Glutamatergic neuron (in vitro differentiated cells): ENCODE measurements at regions not wholly inside any gene's neighbourhood (a gene's known extent, or its start where the extent isn't known, plus 50 kb on each side); places are given as distances from the start of the nearest gene placed in this dataset.

ENCODE experiments used
- DNase-seq: peaks from one replicate; pipeline ENCODE4 v3.0.0; 2022
- H3K27ac Mint-ChIP-seq: one replicate; pipeline ENCODE4 v1.8.0; 2020; ENCODE audit warnings: mild to moderate bottlenecking, mixed read lengths, inconsistent platforms; ENCODE audit not compliant: unreplicated experiment
- H3K27me3 Mint-ChIP-seq: one replicate; pipeline ENCODE4 v1.8.0; 2020; ENCODE audit warnings: mild to moderate bottlenecking, moderate library complexity, mixed read lengths, inconsistent platforms; ENCODE audit not compliant: unreplicated experiment
- H3K36me3 Mint-ChIP-seq: one replicate; pipeline ENCODE4 v1.8.0; 2020; ENCODE audit warnings: mild to moderate bottlenecking, mixed read lengths, inconsistent platforms; ENCODE audit not compliant: unreplicated experiment
- H3K4me1 Mint-ChIP-seq: one replicate; pipeline ENCODE4 v1.8.0; 2020; ENCODE audit warnings: mild to moderate bottlenecking, low read depth, mixed read lengths, inconsistent platforms; ENCODE audit not compliant: unreplicated experiment
- H3K4me3 Mint-ChIP-seq: one replicate; pipeline ENCODE4 v1.8.0; 2020; ENCODE audit warnings: mild to moderate bottlenecking, mixed read lengths, inconsistent platforms; ENCODE audit not compliant: unreplicated experiment
- H3K9me3 Mint-ChIP-seq: one replicate; pipeline ENCODE4 v1.8.0; 2020; ENCODE audit warnings: mild to moderate bottlenecking, moderate library complexity, mixed read lengths, inconsistent platforms; ENCODE audit not compliant: unreplicated experiment
- TF ChIP-seq, protein P1 (sequence below): fragments of 200-600 bp; sonication (generic); IDR thresholded peaks from one replicate; pipeline ENCODE4 v1.5.0; 2021; ENCODE audit not compliant: partially characterized antibody, unreplicated experiment

DNA sequence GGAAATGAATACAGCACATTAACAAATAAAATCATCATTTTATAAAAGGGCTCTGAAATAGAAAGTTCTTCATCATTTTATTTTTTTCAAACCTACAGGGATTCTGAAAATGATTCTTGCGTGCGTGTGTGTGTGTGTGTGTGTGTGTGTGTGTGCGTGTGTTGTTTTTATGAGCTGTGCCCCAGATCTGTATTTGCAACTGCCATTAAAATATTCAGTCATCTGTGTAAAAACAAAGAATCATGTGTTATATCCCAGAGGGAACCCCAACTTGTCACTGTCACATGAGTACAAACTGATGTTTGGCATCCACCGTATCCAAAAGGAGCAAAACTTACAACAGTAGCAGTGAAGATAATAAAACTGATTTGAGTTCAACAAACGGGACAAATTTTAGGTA lies 635.4 kb upstream of the PFKP start:
- H3K4me1 Mint-ChIP-seq: no peaks in the 10 kb centered on the region
- H3K27ac Mint-ChIP-seq: no peak overlapping the region
- H3K36me3 Mint-ChIP-seq: peaks cover 18% of the 10 kb centered on the region
- H3K9me3 Mint-ChIP-seq: peaks cover 8% of the 10 kb centered on the region
- H3K27me3 Mint-ChIP-seq: peaks cover 4% of the 10 kb centered on the region
- DNase-seq: no peak
- TF ChIP-seq, protein P1, sequence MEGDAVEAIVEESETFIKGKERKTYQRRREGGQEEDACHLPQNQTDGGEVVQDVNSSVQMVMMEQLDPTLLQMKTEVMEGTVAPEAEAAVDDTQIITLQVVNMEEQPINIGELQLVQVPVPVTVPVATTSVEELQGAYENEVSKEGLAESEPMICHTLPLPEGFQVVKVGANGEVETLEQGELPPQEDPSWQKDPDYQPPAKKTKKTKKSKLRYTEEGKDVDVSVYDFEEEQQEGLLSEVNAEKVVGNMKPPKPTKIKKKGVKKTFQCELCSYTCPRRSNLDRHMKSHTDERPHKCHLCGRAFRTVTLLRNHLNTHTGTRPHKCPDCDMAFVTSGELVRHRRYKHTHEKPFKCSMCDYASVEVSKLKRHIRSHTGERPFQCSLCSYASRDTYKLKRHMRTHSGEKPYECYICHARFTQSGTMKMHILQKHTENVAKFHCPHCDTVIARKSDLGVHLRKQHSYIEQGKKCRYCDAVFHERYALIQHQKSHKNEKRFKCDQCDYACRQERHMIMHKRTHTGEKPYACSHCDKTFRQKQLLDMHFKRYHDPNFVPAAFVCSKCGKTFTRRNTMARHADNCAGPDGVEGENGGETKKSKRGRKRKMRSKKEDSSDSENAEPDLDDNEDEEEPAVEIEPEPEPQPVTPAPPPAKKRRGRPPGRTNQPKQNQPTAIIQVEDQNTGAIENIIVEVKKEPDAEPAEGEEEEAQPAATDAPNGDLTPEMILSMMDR: no peak
- H3K4me3 Mint-ChIP-seq: no peak overlapping the region

DNA sequence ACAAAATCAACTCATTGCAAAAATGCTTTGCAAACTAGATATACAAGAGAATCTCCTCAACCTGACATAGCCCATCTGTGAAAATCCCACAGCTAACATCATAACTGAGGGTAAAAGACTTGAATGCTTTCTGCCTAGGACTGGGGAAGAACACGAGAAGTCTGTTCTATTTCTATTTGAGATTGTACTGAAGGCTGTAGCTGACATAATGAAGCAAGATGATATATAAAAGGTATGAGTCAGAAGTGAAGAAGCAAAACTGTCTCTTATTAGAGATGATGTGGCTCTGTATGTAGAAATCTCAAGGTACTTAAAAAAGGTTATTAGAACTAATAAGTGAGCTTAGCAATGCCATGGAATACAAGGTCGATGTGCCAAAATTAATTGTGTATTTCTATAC lies 639.9 kb upstream of the PFKP start:
- Mint-ChIP-seq H3K27ac (no peak overlapping the region), H3K4me3 (no peak overlapping the region), H3K36me3 (peaks cover 3% of the 10 kb centered on the region), H3K27me3 (peaks cover 3% of the 10 kb centered on the region), H3K4me1 (no peaks in the 10 kb centered on the region), H3K9me3 (no peaks in the 10 kb centered on the region)
- no peak for DNase-seq
- TF ChIP-seq, protein P1: no peak

DNA sequence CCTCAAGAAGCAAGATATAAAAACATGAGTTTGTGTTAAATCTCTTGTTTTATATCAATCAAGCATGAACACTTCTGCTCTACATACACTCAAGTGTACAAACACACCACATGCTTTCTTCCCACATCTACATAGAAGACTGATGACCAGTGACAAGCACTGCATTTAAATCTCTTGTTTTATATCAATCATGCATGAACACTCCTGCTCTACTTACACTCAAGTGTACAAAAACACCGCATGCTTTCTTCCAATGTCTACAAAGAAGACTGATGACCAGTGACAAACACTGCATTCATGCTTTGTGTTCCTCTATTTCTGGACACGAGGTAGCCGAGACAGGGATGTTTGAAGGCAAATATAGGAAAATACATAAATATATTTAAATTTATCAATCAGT lies 642.0 kb upstream of the PFKP start:
- TF ChIP-seq, protein P1: no peak
- DNase-seq: no peak

DNA sequence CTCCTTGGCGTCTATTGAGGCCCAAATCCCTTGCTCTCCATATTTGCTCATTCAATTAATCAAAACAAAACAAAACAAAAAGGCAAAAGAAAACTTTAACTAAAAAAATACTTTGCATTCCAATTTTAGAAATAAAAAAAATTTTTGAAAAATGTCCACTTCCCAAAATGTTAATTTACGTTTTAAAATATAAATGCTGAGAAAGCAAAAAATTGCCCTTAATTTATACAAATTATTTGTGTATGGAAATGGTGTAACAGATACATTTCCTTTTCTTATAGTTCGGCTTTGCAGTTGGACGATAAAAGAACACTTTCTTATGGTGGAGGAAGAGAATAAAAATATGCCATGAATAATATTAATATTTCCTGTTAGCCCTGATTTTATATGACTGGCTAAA lies 652.8 kb upstream of the PFKP start:
- no peak overlapping the region for H3K27ac Mint-ChIP-seq
- H3K36me3 Mint-ChIP-seq: peaks cover 9% of the 10 kb centered on the region
- H3K27me3 Mint-ChIP-seq: no peaks in the 10 kb centered on the region
- no peak overlapping the region for H3K4me3 Mint-ChIP-seq
- TF ChIP-seq, protein P1: no peak
- no peak for DNase-seq
- no peaks in the 10 kb centered on the region for H3K4me1 Mint-ChIP-seq
- peaks cover 2% of the 10 kb centered on the region for H3K9me3 Mint-ChIP-seq

More for the DNA sequence above, 642.0 kb upstream of the PFKP start:
- no peaks in the 10 kb centered on the region for H3K9me3 Mint-ChIP-seq
- H3K4me1 Mint-ChIP-seq: no peaks in the 10 kb centered on the region
- no peaks in the 10 kb centered on the region for H3K27me3 Mint-ChIP-seq
- H3K4me3 Mint-ChIP-seq: no peak overlapping the region
- H3K27ac Mint-ChIP-seq: no peak overlapping the region
- H3K36me3 Mint-ChIP-seq: no peaks in the 10 kb centered on the region

DNA sequence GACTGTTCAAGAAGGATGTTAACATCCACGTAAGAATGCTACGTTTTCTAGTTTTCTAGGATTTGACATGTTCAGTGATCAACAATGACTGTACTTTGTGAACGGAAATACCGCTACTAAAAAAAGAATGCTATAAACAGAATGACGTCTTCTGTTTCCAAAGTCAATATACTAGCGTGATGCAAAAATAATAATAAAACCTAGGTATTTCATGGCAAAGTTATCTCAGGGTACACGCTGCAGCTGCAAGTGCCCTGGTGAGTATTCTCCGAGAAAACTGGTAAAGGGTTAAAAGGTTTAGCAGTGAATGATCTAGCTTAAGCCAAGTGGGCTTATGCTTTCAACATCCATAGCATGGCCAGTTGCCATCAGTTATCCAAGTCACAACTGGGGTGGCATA lies 653.3 kb upstream of the PFKP start:
- Mint-ChIP-seq H3K27ac (no peak overlapping the region), H3K27me3 (no peaks in the 10 kb centered on the region), H3K36me3 (peaks cover 9% of the 10 kb centered on the region), H3K9me3 (peaks cover 2% of the 10 kb centered on the region), H3K4me1 (no peaks in the 10 kb centered on the region), H3K4me3 (no peak overlapping the region)
- TF ChIP-seq, protein P1: no peak
- DNase-seq: no peak
